ENCODE measurements at regions not wholly inside any gene's neighbourhood (a gene's known extent, or its start where the extent isn't known, plus 50 kb on each side); places are given as distances from the start of the nearest gene placed in this dataset.

DNA sequence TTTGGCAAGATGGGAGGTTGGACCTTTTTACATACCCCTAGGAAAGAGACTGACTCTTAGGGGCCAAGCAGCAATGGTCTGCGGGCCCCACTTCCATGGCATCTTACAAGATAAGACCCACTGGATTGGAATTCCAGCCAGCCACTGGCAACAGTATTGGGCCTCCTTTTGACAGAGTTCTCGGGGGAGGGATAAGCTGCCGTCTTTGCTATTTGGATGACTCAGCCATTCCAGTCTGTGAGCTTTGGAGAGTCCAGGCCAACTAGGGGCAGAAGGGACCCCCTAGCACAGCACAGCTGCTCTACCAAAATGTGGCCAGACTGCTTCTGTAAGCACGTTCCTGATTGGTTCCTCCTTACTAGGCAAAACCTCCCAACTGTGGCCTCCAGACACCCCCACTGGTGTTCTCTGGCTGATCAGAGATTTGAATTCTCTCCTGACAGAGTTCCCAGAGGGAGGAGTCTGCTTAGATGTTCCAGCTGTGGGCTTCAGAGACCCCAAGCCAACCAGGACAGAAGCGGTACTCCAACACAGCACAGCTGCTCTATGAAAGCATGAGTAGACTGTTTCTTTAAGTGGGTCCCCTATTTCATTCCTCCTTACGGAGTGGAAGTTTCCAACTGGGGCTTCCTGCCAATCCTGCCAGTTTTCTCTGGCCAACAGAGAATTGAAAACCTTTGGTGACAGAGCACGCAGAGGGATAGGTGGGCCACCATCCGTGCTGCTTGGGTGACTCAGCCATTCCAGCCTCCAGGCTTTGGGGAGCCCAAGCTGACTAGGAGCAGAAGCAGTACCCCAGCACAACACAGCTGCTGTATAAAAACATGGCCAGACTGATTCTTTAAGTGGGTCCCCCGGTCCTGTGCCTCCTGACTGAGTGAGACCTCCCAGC lies 672.1 kb upstream of the RIOK2 start:
- DNase-seq: no peak

DNA sequence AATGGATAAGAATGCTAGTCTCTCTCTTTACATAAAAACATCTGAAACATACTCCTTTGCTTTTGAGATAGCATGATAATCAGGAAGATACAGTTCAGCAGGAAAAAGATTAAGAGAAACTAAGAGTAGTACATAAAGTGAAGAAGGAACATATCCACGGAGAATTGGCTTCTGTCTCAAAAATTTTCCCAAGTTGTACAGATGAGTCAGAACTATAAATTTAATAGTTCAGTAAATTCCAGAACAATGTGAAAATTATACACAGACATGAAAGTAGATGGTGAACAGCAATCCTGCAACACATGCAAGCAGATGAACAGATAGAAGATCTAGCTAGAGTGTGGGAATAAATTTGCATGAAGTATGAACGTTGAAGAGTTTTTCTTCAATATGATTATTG lies 691.4 kb upstream of the RIOK2 start:
- DNase-seq: no peak

GRCh38 chr5:97876272-97876671 lies 693.2 kb upstream of the RIOK2 start:
- DNase-seq: no peak

- DNase-seq: no peak
Observed at GRCh38 chr5:97877588-97877987, 694.5 kb upstream of the RIOK2 start.

GRCh38 chr5:97888439-97888838 lies 705.4 kb upstream of the RIOK2 start:
- DNase-seq: no peak

DNA sequence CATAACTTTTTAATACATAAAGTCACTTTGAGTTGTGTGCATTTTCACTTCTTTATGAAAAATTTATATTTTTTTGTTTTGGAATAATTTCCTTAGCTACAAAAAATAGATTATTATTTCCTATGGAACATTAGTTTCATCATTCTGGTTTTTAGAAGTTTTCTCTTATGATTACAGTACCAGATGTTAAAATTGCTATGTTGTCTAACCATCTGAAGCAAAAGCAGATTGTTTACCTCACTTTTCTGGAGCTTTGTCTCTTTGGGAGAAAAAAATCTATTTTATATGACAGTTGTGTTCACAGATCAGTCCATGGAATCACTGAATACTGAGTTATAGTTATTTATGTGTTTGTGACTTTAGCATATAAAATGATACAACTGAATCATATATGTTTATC lies 708.9 kb upstream of the RIOK2 start:
- no peak for DNase-seq

DNA sequence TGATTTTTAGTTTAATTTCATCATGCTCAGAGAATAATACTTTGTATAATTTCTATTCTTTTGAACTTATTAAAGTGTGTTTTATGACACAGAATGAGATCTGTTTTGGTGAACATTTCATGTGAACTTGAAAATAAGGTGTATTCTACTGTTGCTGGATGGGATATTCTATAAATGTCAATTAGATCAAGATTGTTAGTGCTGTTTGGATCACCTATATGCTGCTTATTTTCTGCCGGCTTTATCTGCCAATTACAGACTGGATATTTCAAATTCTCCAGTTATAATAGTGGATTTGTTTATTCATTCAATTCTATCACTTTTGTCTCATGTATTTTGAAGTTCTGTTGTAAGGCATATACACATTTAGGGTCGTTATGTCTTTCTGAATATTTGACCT lies 720.7 kb upstream of the RIOK2 start:
- DNase-seq: no peak

DNA sequence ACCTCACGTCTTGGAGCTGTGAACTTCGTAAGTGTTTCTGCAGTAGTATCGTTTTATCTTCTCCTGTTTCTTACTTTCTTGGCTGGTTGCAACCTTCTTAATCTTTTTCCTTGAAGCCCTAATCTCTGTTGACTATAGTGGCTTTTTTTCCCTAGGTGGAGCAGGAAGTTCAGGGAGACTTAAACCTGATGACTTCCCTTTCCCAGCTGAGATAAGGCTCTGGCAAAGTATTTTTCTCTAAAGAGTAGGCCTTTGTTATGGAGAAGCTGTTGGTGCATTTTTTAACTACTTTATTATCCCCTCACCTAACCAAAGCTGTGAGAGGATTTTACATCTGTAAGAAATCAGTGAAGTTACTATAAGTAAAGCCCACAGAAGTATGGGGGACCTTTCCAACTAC lies 723.1 kb upstream of the RIOK2 start:
- no peak for DNase-seq

DNA sequence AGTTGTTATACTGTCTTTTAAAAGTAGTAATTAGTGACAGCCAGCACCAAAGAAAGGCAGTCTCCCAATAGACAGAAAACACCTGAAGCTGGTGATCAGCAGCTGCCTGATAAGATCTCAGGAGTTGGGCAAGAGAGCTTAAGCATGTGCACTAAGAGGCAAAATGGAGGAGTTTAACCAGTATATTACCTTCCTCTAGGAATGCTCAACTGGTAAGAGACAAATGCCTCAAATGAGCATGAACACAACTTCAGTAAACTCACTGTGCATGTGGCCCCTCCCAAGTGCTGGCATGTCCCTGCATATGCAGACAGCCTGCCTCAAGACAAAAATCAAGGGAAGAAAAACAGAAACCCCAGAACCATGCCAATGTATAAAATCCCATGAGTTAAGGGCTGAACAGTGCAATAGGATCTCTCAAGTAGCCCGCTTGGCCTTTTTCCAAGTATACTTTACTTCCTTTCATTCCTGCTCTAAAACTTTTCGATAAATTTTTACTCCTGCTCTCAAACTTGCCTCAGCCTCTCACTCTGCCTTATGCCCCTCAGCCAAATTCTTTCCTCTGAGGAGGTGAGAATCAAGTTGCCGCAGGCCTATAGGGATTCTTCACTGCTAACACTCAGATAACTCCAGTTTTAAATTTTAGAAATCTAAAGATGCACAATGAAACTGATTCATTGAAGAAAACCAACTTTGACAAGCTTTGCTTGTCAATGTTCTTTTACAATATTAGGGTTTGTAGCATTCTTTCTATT lies 724.8 kb upstream of the RIOK2 start:
- no peak for DNase-seq

GRCh38 chr5:97909541-97909940 lies 726.5 kb upstream of the RIOK2 start:
- DNase-seq: no peak

DNA sequence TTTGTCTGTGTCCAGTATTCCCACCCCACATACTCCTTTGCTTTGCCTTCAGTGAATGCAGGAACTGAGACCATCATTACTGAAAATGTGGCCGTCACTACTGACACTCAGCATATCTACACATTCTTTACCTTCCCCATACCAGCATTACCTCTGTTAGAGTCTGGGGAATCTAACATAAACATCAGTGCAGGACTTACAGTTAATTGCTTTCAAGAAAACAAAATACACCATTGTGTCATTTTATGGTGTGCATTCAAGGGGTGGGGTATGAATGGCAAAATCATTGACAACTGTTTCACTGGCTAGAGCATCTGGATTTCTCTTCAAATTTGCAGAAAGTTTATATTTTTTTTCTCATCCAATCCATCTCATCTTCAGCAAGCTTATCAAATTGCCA lies 731.4 kb upstream of the RIOK2 start:
- DNase-seq: no peak

GRCh38 chr5:97915106-97915505 lies 732.1 kb upstream of the RIOK2 start:
- no peak for DNase-seq

GRCh38 chr5:97918057-97918456 lies 735.0 kb upstream of the RIOK2 start:
- no peak for DNase-seq

DNA sequence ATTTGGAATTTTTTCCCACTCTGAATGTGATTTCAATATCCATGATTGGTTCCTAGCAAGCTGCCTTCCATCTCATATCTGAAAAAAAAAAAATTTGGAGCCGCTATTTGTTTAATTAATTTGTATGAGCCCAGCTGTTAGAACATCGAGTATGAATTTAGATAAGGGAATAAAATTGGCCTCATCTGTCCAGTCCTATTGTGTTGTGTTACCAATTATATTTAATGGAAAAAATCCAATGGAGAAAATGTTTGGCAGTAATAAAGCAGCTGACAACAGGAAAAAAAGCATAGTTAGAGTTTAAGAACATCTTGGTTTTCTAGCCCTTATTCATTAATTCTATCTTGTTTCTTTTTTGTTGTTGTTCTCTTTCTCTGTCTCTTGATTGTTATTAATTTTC lies 735.6 kb upstream of the RIOK2 start:
- no peak for DNase-seq

DNA sequence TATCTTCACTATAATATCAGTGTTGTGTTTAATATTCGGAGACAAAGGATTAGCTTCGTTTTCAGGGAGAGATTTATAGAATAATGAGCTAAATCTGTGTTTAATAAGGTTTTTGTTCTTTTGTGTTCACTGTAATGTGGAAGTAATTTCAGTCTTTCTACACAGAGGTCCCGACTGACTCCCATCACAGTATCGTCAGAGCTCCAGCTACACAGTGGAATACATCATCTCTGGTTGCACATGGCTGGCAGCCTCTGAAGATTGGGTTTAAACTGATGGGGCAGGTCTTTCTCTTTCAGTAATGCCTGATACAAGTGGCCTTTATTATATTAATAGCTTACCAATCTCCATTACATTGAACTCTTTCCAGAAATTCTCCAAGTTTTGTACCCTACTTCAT lies 736.7 kb upstream of the RIOK2 start:
- DNase-seq: no peak

GRCh38 chr5:97922776-97923175 lies 739.7 kb upstream of the RIOK2 start:
- no peak for DNase-seq

GRCh38 chr5:97923496-97923895 lies 740.4 kb upstream of the RIOK2 start:
- DNase-seq: no peak

DNA sequence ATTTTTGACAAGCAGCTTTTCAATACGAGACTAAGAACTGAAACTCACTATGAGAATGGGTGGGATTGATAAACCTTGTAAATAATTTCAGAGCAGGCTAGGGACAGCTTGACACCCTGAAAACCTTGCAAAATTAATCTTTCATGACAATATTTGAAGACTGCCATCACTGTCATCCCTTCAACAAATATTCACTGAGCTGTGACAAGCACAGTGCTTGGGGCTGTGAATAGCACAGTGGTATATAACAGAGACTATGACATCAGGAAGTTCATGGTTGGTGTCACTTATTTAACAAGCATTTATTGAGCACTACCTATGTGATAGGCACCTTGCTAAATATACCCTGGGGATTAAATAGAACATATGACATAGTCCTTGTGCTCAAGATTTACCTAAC lies 741.0 kb upstream of the RIOK2 start:
- DNase-seq: no peak

DNA sequence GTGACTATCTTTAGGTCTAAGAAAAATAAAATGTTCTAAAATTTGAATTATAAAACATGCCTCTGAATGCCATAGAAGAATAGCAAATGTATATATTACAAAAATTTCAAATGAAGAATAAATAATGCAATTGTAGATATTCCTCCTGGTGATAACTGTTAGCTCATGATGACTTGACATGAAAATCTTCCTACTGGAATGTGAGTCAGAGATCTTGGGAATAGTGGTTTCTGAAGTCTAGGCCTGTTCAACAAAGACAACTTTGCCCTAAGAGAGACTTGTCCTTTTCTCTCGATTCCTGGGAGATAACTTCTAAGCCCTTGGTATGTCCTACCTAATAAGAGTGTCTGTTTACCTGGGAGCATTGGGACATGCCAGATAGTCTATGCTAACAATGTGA lies 746.3 kb upstream of the RIOK2 start:
- no peak for DNase-seq

DNA sequence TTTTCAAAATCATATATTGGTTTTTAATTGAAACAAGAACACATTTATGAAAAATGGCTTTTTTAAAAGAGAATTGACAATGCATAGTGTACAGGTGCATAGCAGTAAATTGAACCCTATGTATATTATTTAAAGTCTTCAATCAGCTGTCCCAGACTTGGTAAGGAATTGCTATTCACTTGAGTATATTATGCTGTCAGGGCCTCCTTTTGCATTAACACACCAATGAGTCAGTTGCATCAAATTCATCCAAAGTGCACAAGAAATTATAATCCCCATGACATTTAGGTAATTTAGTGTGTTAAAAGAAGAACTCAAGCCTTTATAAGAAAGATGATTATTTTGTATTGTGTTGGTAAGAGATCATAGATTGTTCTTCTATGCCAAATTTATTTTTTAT lies 748.8 kb upstream of the RIOK2 start:
- DNase-seq: no peak

GRCh38 chr5:97936231-97936630 lies 753.2 kb upstream of the RIOK2 start:
- DNase-seq: no peak

GRCh38 chr5:97937846-97938245 lies 754.8 kb upstream of the RIOK2 start:
- no peak for DNase-seq

GRCh38 chr5:97943036-97943435 lies 760.0 kb upstream of the RIOK2 start:
- DNase-seq: no peak

- DNase-seq: no peak
Observed at GRCh38 chr5:97951139-97951538, 768.1 kb upstream of the RIOK2 start.

DNA sequence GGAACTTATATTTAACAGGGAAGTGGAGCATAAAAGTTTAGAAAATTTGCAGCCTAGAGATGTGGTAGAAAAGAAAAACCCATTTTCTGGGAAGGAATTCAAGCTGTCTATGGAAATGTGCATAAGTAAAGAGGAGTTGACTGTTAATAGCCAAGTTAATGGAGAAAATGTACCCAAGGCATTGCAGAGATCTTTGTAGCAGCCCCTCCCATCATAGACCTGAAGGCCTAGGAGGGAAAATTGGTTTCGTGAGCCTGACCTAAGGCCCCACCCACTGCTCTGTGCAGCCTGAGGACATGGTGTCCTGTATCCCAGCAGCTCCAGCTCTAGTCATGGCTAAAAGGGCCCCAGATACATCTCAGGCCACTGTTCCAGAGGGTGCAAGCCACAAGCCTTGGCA lies 772.4 kb upstream of the RIOK2 start:
- no peak for DNase-seq

Measured in NCI-H2171 treated with DMSO at 0.1 percent for 48 hours (cell line).